GM23338 (cell line): ENCODE measurements at regions not wholly inside any gene's neighbourhood (a gene's known extent, or its start where the extent isn't known, plus 50 kb on each side); places are given as distances from the start of the nearest gene placed in this dataset.
A peak's percentile ranks its signal among the peaks of the same experiment; 100 is the strongest.

Experiments used
- ATAC-seq: fragments of 200-7000 bp; cut with Tn5 transposase; 3 replicates; pipeline ENCODE4 v1.9.1; 2020
- DNase-seq: peaks from one replicate; pipeline ENCODE4 v3.0.0-alpha.2; 2015; ENCODE audit warnings: low spot score
- H2AFZ ChIP-seq: fragments of 200-600 bp; sonication (generic); 2 replicates; pipeline ENCODE4 v1.8.0; 2016; ENCODE audit warnings: antibody characterized with exemption, mild to moderate bottlenecking, moderate library complexity
- H3F3A ChIP-seq: fragments of 200-600 bp; sonication (generic); replicated peaks from 2 replicates; pipeline ENCODE4 v1.8.0; 2017; ENCODE audit warnings: antibody characterized with exemption, mixed run types, low read depth
- H3K27ac ChIP-seq: fragments of 200-600 bp; sonication (generic); 2 replicates; pipeline ENCODE4 v1.6.1; 2016; ENCODE audit warnings: low read depth
- H3K27me3 ChIP-seq: fragments of 200-600 bp; sonication (generic); 2 replicates; pipeline ENCODE4 v1.8.0; 2016; ENCODE audit warnings: mild to moderate bottlenecking, mixed run types, moderate library complexity; ENCODE audit not compliant: insufficient read depth
- H3K36me3 ChIP-seq: fragments of 200-600 bp; sonication (generic); 2 replicates; pipeline ENCODE4 v1.8.0; 2016; ENCODE audit warnings: mild to moderate bottlenecking; ENCODE audit not compliant: insufficient read depth
- H3K4me1 ChIP-seq: fragments of 200-600 bp; sonication (generic); 2 replicates; pipeline ENCODE4 v1.8.0; 2016; ENCODE audit warnings: mild to moderate bottlenecking, moderate library complexity; ENCODE audit not compliant: insufficient read depth
- H3K4me2 ChIP-seq: fragments of 200-600 bp; sonication (generic); 2 replicates; pipeline ENCODE4 v1.7.1; 2017; ENCODE audit warnings: mixed run types
- H3K4me3 ChIP-seq: fragments of 200-600 bp; sonication (generic); 2 replicates; pipeline ENCODE4 v1.6.1; 2016; ENCODE audit warnings: mixed run types
- H3K79me2 ChIP-seq: fragments of 200-600 bp; sonication (generic); replicated peaks from 2 replicates; pipeline ENCODE4 v1.8.0; 2017; ENCODE audit warnings: mild to moderate bottlenecking; ENCODE audit not compliant: insufficient read depth
- H3K9me2 ChIP-seq: fragments of 200-600 bp; sonication (generic); 2 replicates; pipeline ENCODE4 v1.8.0; 2017; ENCODE audit not compliant: insufficient read depth
- H4K20me1 ChIP-seq: fragments of 200-600 bp; sonication (generic); replicated peaks from 2 replicates; pipeline ENCODE4 v1.8.0; 2017; ENCODE audit warnings: mild to moderate bottlenecking; ENCODE audit not compliant: insufficient read depth
- H3K27ac Mint-ChIP-seq: 2 replicates; pipeline ENCODE4 v1.8.0; 2020; ENCODE audit warnings: inconsistent platforms, mild to moderate bottlenecking, moderate library complexity, mixed read lengths
- H3K27me3 Mint-ChIP-seq: 3 replicates; pipeline ENCODE4 v1.8.0; 2022; ENCODE audit warnings: low read depth, mild to moderate bottlenecking, moderate library complexity, mixed read lengths, inconsistent platforms; ENCODE audit not compliant: insufficient read depth, poor library complexity
- H3K36me3 Mint-ChIP-seq: 3 replicates; pipeline ENCODE4 v1.8.0; 2021; ENCODE audit warnings: low read depth, mild to moderate bottlenecking, inconsistent platforms, moderate library complexity, mixed read lengths
- H3K4me1 Mint-ChIP-seq: 3 replicates; pipeline ENCODE4 v1.8.0; 2020; ENCODE audit warnings: mild to moderate bottlenecking, inconsistent platforms, mixed read lengths
- H3K4me3 Mint-ChIP-seq: 3 replicates; pipeline ENCODE4 v1.8.0; 2021; ENCODE audit warnings: moderate library complexity, mild to moderate bottlenecking, inconsistent platforms, mixed read lengths
- H3K9me3 Mint-ChIP-seq: 3 replicates; pipeline ENCODE4 v1.8.0; 2020; ENCODE audit warnings: moderate library complexity, mild to moderate bottlenecking, inconsistent platforms, mixed read lengths
- CREB1 ChIP-seq: fragments of 250-450 bp; sonication (Bioruptor Pico); IDR thresholded peaks from 2 replicates; pipeline ENCODE4 v1.5.0; 2020; ENCODE audit warnings: low read depth, mild to moderate bottlenecking, moderate library complexity
- EZH2 ChIP-seq: fragments of 200-600 bp; sonication (generic); IDR thresholded peaks from one replicate; pipeline ENCODE4 v1.8.0; 2017; ENCODE audit warnings: antibody characterized with exemption, mild to moderate bottlenecking, low read depth; ENCODE audit not compliant: unreplicated experiment
- EZH2phosphoT487 ChIP-seq: fragments of 200-600 bp; sonication (generic); IDR thresholded peaks from one replicate; pipeline ENCODE4 v1.8.1; 2018; ENCODE audit warnings: antibody characterized with exemption; ENCODE audit not compliant: unreplicated experiment
- NANOG ChIP-seq: IDR thresholded peaks from 2 replicates; pipeline ENCODE4 v1.6.1; 2016; ENCODE audit warnings: antibody characterized with exemption, borderline replicate concordance
- ZNF331 ChIP-seq: fragments of 250-450 bp; sonication (Bioruptor Pico); IDR thresholded peaks from 2 replicates; pipeline ENCODE4 v1.5.0; 2020; ENCODE audit warnings: low read depth, mild to moderate bottlenecking, moderate library complexity
- TF ChIP-seq, protein P1 (sequence below): IDR thresholded peaks from one replicate; pipeline ENCODE4 v1.6.1; 2018; ENCODE audit warnings: antibody characterized with exemption; ENCODE audit not compliant: unreplicated experiment
- TF ChIP-seq, protein P2 (sequence below): fragments of 250-450 bp; sonication (Bioruptor Pico); IDR thresholded peaks from 2 replicates; pipeline ENCODE4 v1.5.0; 2020; ENCODE audit warnings: mild to moderate bottlenecking, moderate library complexity

DNA sequence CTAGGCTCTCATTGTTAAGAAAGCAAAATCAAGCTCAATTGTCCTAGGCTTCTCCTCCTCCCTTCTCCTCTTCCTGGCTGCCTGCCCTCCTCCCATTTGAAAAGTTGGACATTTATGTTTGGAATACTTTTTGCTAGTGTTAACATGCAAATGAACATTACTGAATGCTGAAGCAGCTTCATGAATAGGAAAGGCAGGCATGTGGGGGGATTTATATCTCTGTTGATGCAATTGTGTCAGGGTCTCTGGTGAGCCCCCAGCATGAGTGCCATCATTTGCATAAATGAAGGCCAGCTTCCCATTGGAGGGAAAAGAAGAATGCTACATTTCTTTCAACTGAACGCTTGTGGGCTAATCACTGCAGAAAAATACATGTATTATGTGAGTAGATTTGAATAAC, 160.1 kb upstream of the NDST3 start:
- no peaks in the 10 kb centered on the region for H3K36me3 ChIP-seq
- H3K27ac ChIP-seq: no peak overlapping the region
- H3K4me3 Mint-ChIP-seq: no peak overlapping the region
- no peak for TF ChIP-seq CREB1 (CRISPR knock-in tag)
- TF ChIP-seq ZNF331 (CRISPR knock-in tag): no peak
- no peak for TF ChIP-seq EZH2
- TF ChIP-seq EZH2phosphoT487: no peak
- TF ChIP-seq, protein P1, sequence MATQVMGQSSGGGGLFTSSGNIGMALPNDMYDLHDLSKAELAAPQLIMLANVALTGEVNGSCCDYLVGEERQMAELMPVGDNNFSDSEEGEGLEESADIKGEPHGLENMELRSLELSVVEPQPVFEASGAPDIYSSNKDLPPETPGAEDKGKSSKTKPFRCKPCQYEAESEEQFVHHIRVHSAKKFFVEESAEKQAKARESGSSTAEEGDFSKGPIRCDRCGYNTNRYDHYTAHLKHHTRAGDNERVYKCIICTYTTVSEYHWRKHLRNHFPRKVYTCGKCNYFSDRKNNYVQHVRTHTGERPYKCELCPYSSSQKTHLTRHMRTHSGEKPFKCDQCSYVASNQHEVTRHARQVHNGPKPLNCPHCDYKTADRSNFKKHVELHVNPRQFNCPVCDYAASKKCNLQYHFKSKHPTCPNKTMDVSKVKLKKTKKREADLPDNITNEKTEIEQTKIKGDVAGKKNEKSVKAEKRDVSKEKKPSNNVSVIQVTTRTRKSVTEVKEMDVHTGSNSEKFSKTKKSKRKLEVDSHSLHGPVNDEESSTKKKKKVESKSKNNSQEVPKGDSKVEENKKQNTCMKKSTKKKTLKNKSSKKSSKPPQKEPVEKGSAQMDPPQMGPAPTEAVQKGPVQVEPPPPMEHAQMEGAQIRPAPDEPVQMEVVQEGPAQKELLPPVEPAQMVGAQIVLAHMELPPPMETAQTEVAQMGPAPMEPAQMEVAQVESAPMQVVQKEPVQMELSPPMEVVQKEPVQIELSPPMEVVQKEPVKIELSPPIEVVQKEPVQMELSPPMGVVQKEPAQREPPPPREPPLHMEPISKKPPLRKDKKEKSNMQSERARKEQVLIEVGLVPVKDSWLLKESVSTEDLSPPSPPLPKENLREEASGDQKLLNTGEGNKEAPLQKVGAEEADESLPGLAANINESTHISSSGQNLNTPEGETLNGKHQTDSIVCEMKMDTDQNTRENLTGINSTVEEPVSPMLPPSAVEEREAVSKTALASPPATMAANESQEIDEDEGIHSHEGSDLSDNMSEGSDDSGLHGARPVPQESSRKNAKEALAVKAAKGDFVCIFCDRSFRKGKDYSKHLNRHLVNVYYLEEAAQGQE: no peak
- TF ChIP-seq, protein P2, sequence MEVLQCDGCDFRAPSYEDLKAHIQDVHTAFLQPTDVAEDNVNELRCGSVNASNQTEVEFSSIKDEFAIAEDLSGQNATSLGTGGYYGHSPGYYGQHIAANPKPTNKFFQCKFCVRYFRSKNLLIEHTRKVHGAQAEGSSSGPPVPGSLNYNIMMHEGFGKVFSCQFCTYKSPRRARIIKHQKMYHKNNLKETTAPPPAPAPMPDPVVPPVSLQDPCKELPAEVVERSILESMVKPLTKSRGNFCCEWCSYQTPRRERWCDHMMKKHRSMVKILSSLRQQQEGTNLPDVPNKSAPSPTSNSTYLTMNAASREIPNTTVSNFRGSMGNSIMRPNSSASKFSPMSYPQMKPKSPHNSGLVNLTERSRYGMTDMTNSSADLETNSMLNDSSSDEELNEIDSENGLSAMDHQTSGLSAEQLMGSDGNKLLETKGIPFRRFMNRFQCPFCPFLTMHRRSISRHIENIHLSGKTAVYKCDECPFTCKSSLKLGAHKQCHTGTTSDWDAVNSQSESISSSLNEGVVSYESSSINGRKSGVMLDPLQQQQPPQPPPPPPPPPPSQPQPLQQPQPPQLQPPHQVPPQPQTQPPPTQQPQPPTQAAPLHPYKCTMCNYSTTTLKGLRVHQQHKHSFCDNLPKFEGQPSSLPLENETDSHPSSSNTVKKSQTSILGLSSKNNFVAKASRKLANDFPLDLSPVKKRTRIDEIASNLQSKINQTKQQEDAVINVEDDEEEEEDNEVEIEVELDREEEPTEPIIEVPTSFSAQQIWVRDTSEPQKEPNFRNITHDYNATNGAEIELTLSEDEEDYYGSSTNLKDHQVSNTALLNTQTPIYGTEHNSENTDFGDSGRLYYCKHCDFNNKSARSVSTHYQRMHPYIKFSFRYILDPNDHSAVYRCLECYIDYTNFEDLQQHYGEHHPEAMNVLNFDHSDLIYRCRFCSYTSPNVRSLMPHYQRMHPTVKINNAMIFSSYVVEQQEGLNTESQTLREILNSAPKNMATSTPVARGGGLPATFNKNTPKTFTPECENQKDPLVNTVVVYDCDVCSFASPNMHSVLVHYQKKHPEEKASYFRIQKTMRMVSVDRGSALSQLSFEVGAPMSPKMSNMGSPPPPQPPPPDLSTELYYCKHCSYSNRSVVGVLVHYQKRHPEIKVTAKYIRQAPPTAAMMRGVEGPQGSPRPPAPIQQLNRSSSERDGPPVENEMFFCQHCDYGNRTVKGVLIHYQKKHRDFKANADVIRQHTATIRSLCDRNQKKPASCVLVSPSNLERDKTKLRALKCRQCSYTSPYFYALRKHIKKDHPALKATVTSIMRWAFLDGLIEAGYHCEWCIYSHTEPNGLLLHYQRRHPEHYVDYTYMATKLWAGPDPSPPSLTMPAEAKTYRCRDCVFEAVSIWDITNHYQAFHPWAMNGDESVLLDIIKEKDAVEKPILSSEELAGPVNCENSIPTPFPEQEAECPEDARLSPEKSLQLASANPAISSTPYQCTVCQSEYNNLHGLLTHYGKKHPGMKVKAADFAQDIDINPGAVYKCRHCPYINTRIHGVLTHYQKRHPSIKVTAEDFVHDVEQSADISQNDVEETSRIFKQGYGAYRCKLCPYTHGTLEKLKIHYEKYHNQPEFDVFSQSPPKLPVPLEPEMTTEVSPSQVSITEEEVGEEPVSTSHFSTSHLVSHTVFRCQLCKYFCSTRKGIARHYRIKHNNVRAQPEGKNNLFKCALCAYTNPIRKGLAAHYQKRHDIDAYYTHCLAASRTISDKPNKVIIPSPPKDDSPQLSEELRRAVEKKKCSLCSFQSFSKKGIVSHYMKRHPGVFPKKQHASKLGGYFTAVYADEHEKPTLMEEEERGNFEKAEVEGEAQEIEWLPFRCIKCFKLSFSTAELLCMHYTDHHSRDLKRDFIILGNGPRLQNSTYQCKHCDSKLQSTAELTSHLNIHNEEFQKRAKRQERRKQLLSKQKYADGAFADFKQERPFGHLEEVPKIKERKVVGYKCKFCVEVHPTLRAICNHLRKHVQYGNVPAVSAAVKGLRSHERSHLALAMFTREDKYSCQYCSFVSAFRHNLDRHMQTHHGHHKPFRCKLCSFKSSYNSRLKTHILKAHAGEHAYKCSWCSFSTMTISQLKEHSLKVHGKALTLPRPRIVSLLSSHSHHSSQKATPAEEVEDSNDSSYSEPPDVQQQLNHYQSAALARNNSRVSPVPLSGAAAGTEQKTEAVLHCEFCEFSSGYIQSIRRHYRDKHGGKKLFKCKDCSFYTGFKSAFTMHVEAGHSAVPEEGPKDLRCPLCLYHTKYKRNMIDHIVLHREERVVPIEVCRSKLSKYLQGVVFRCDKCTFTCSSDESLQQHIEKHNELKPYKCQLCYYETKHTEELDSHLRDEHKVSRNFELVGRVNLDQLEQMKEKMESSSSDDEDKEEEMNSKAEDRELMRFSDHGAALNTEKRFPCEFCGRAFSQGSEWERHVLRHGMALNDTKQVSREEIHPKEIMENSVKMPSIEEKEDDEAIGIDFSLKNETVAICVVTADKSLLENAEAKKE (CRISPR knock-in tag): no peak
- no peak for TF ChIP-seq NANOG
- H3K27me3 ChIP-seq: no peaks in the 10 kb centered on the region
- H3K4me2 ChIP-seq: no peak overlapping the region
- H3F3A ChIP-seq: no peaks in the 10 kb centered on the region
- ATAC-seq (no peak), DNase-seq (no peak)
- peak overlapping the region; percentile 3; the same call in 1 of the 2 replicates for H2AFZ ChIP-seq
- H3K4me3 ChIP-seq: no peak overlapping the region
- no peaks in the 10 kb centered on the region for H3K9me3 Mint-ChIP-seq
- H3K79me2 ChIP-seq: no peaks in the 10 kb centered on the region
- no peaks in the 10 kb centered on the region for H3K9me2 ChIP-seq
- H3K4me1 ChIP-seq: 0 out of 2 replicates have a peak, but pooled peaks cover 4% of the 10 kb centered on the region
- H3K4me1 Mint-ChIP-seq: peaks cover 3% of the 10 kb centered on the region; the same call in 1 of the 3 replicates
- H3K27me3 Mint-ChIP-seq: no peaks in the 10 kb centered on the region
- no peaks in the 10 kb centered on the region for H3K36me3 Mint-ChIP-seq
- no peak overlapping the region for H3K27ac Mint-ChIP-seq
- H4K20me1 ChIP-seq: no peaks in the 10 kb centered on the region
